GM18508 (cell line): ENCODE measurements at regions not wholly inside any gene's neighbourhood (a gene's known extent, or its start where the extent isn't known, plus 50 kb on each side); places are given as distances from the start of the nearest gene placed in this dataset.
"Not testable (repeated sequence)": the region's sequence is repeated elsewhere in the genome, so short reads cannot be mapped to it uniquely, and the experiment has no call there.

ENCODE experiments used
- ATAC-seq: cut with Tn5 transposase; IDR thresholded peaks from one replicate; pipeline ENCODE4 v1.9.1; 2021; ENCODE audit warnings: moderate number of reproducible peaks; ENCODE audit not compliant: insufficient read depth, unreplicated experiment

DNA sequence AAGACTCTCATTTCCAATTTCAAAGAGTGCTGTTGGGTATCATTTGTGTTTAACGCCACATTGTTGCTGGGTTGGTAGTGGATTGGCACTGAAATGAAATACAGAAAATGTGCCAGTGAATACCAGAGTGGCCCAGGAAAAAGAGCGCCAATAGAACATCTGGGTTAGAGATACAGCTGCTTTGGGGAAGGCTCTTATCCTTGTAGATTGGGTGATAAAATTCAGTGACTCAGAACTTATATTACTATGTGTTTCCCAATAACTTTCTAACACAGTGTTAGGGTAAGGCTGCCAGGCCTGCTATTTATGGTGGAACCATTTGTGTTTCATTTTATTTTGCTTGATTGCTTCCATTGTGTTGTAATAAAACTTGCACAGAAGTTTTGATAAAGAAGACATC is 168.2 kb upstream of the SSTR1 start:
- no peak for ATAC-seq

DNA sequence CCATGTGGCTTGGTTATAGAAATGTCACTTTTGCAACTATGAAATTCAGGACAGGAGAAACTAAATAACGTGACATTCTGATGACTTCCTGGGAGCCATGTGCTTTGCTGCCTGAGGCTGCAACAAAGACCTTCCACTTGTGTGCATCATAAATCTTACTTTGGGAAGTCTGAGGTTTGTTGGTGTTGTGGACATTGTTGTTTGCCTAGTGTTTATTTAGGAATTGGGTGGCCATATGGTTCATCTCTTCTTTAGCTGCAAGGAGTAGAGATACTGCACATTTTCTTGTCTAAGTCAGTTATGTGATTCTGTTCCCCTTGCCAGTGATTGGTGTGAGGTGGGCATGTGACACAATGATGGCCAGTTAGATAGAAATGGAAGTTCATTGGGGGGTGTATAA is 167.3 kb upstream of the SSTR1 start:
- ATAC-seq, result no peak

DNA sequence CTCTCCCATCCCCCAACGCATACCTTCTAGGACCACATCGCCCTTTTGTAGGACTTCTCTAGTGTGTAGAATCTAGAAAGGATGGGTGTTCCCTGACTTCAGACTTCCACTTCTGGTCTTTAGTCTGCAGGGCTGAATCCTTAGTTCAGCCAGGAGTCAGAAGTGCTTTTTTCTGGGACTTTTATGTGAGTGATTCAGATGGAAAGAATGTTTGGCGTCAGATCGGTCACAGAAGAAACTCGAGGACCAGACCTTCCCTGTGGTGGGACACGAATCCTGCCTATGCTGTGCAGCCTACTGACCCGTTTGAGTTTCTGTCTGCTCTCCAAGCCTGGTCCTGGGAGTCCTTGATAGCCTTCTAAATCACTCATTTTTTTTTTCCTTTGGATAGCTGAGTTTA is 165.4 kb upstream of the SSTR1 start:
- ATAC-seq, result no peak

DNA sequence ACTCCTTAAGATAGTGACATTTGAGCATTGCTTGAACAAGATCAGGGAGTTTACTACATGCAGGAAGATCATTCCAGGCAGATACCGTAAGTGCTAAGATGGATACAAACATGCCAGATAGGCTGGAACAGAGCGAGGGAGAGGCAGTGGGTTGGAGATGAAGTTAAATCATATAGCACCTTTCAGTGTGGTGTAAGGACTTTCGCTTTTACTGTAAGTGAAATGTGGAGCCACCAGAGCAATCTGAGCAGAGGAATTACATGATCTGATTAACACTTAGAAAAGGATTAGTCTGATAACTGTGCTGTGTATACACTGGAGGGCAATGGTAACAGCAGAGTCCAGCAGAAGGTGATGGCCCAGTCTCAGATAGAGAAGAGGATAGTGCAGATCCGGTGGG is 163.0 kb upstream of the SSTR1 start:
- no peak for ATAC-seq

DNA sequence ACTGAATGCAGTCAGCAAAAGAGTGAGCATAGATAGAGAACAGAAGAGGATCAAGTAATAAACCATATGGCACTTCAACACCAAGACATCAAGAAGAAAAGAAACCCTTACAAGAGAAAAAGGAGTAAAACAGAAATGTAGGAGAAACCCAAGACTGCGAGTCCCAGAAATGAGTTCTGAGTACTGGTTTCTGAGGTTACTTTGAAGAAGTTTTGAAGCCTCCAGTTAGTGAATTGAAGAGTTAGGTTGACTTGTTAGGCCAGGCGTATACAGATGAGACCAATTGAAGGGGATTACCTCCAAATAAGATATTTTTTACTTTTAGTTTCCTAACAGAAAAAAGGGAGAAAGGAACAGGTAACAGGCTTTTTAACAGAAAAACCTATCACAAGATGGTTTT is 162.2 kb upstream of the SSTR1 start:
- ATAC-seq, result no peak

DNA sequence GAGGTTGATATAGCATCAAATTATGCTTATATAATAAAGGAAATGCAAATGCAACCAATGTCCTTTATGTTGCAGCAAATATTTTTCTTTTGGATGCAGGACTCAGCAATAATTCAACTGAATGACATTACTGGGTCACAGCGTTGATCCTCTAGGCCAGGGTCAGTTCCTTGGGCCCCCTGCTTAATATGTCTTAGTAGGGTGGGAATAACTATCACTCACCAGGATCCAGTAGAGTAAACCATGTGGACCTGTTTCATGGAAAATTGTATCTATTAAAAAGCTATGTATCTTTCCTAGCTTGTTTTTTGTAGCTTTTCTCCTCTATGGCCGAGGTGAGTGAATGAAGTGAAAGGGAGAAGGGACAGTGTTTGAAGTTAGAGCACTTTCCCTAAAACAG is 161.5 kb upstream of the SSTR1 start:
- no peak for ATAC-seq

DNA sequence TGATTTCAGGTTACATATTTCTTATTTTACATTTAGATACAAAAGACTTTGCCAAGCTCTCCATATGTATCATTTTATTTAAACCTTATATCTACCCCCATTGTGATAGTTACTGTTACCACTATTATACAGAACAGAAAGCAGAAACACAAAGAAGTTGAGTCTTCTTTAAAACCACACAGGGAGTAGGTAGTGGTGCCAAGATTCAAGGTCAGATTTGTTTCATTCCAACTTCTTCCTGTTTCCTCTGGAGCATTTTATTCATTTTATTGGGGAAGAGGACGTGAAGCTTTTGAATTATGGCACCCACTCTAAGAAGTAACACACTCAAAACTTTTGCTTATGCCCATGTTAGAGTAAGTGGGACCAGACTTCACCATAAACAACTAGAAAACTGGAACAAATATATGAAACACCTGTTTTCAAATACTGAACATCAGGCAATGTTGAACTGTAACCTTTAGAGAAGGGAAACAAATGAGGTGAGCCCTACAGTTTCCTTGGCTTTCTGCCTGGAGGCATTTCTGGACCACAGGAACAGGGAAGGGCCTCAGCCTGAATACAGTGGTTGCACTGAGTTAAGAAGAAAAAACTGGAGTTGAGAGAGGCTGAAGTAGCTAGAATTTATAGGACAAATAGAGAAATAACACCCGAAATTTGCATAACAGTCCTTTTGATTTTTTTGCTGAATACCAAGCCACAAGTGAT is 160.4 kb upstream of the SSTR1 start:
- ATAC-seq, result no peak

DNA sequence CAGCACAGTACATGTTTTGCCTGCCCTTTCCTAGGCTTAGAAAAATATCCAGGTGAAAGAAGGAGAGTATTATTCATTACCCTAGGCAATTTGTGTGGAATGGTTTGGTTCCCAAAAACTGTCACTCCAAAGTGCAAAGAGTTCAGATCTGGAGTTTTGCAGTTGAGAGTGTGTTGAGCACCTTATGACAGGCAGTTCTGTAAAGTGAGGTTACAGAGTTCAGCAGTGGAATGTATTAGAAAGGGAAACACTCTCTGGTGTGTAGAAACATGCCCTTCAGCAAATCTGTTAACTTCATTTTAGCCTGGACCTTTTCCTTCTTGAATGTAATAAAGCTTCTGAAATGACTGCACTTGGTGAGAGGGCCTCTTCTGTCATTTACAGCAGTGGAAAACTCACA is 154.0 kb upstream of the SSTR1 start:
- no peak for ATAC-seq

DNA sequence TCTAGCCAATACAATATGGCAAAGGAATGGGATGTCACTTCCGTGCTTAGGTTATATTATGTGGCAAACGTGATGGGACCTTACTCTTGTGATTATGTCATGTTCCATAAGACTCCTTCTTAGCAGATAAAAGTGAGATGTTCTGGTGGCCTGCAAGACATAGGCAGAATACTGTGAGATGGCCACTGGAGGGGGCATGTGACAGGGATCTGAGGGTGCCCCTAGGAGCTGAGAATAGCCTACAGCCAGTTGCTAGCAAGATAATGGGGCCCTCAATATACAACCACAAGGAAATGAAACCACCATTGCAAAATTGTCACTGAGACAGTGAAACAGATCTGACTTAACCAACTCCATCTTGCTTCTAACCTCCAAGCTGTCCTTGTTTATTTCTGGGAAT is 151.4 kb upstream of the SSTR1 start:
- no peak for ATAC-seq

DNA sequence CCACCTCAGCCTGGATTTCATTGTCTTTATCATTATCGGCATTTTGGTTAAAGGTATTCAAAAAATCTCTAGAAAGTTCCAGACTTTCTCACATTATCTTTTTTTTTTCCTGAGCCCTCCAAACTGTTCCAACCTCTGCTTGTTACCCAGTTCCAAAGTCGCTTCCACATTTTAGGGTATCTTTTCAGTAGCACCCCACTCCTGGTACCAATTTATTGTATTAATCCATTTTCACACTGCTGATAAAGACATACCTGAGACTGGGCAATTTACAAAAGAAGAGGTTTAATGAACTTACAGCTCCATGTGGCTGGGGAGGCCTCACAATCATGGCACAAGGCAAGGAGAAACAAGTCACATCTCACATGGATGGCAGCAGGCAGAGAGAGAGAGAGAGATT is 145.5 kb upstream of the SSTR1 start:
- ATAC-seq, result not testable (repeated sequence)

DNA sequence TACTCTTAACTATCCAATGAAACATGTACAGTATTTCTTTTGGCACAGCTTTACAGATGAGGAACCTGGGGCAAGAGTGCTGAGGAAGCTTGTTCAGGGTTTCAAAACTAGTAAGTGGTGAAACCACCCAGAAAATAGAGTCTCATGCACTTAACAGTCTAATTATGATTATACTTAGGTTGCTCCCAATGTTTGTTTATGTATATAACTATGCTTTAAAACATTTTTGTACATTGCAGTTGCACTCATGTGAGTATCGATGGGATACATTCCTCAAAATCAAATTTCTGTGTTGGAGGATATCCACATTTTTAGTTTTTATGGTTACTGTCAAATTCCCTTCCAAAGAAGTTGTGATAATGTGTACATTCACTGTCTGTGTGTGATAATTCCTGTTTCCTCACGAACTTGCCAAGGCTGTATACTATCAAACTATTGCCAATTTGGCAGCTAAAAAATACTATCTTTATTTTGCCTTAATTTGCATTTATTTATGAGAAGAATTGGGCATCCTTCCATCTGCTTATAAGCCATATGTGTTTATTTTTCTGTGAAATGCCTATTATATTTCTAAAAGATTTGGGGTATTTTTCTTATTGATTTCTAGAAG is 143.9 kb upstream of the SSTR1 start:
- ATAC-seq, result no peak

DNA sequence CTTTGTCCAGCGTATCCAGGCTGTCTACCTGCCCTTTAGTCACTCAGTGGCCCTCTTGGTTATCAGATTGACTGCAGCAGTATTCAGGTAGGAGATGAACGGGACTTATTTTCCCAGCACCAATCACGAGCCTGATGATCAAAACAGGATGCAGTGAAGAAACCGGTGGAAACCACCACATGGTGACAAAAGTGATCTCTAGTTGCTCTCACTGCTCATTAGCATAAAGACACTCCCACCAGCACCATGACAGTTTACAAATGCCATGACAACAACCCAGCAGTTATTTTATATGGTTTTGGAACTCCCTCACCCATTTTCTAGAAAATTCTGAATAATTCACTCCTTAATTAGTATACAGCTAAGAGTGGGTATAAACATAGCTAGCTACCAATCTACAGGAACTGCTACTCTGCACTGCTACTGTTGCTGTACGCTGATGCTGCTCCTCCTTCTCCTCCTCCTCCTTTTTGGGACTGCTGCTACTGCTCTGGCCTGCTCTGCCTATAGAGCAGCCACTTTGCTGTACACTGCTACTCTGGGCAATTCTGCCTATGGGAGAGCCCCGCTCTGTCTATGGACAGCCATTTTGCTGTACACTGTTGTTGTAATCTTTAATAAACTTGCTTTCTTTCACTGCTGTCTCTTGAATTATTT is 142.5 kb upstream of the SSTR1 start:
- ATAC-seq, result peak; percentile 72

DNA sequence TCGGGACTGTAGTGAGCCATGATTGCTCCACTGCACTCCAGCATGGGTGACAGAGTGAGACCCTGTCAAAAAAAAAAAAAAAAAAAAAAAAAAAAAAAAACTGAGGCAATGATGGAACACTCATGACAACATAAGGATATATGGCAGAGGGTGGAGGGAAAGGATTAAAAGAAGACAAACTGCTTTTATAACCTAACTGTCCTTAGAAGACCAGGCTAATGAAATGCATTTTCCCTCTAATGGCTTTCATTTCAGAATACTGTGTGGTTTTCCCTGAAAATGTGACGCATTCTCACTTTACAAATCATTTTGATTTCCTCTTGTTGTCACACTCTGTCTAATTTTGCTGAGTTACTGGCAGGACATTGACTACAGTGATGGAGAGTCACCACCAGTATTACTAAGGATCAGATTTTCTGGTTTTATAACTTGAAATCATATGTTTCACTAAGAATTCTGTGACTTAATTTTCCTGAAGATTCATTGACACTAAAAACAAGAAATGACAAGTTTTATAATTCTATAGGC is 137.6 kb upstream of the SSTR1 start:
- no peak for ATAC-seq

DNA sequence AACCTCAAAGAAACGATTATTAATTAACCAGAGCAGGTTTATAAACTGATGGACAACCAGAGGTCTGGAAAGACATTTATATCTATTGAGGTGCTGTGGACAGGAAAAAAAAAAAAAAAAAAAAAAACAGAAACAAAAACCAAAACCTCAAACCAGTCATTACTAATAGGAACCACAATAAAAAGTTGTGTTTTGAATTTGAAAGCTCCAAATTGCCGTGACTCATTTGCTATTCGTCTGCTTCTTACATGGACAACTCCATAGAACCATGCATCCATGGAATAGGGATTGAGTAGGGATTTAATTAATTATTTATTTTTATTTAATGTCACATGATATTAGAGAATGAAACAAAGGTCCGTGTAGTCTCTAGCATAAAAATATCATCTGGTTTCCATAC is 134.1 kb upstream of the SSTR1 start:
- ATAC-seq, result no peak

DNA sequence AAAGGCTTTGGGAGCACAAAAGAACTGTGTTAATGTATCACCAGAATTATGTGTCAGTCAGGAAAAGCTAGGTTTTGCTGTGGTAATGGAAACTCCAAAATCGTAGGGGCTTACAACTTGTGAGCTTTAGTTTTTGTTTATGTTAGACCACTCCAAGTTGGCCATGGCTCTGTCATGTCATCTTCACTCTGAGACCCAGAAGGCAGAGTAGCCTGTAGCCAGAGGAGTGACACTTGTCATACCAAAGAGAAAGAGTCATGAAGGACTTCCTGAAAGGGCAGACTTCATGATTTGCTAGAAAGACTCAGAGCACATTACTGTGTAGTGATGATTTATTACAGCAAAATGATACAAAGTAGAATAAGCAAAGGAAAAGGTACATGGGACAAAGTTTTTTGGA is 133.6 kb upstream of the SSTR1 start:
- ATAC-seq, result no peak

DNA sequence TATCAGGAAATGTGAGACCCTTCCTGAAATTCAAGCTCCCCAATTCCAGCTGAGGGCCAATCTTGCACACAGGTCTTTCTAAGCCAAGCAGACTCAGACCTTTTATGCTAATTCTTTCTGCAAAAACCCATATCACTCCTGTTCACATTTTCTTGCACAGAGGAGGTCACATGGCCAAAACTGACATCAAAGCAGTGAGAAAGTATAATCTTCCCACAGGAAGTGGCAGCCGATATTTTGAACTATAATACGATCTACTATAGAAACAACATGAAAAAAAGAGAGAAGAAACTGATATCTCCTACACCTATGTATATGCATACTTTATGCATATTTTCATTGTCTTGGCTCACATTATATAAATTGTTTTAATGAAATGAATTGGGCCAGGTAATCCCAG is 132.9 kb upstream of the SSTR1 start:
- no peak for ATAC-seq

DNA sequence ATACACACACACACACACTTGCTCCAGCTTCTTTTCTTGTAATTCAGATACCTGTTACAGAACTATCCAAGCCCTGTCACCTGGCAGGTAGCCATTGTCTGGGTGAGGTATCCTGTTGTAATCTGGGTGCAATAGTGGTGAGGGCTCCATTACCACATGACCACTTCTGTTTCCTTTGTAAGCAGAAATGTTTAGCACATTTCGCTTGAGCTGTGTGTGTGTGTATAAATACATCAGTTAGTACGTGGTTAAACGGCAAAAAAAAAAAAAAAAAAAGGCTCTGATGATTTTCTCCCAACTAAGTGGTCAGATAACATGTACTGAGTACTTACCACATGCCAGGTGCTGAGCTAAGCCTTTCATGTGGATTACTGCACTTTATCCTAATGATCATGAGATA is 129.3 kb upstream of the SSTR1 start:
- no peak for ATAC-seq

DNA sequence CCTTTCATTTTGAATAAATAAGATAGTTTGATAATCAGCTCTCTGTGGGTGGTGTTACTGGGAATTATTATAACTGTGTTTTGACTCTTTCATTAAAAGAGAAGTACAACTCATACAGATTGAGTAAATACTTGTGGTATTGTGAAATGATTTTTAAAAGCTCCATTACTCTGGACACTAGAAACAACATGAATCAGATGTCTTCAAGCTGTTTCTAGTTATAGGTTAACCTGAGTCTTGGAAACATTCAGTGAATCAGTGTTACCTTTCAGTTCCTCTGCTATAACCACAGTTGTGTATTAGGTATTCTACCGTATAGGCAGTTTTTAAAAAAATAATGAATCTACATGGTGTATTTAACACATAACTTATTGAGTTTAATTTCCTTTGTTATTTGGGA is 128.4 kb upstream of the SSTR1 start:
- peak; percentile 94 for ATAC-seq

DNA sequence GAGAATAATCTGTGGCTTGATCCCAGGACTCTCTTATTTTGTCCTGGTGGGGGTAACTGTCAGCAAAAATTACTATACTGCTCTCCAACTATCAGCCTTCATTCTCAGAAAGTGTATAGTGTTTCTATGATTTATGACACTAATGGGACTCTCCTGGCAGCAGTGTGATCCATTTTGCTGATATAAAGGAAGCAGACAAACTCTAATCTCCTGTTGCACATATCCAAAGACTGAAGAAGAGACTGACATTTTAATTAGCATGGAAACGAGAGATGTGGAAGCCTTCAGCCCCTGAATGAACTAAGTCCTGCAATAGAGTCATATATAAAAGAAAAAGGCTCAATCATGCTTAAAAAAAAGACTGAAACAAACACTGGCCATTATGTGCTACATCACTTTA is 127.8 kb upstream of the SSTR1 start:
- no peak for ATAC-seq

DNA sequence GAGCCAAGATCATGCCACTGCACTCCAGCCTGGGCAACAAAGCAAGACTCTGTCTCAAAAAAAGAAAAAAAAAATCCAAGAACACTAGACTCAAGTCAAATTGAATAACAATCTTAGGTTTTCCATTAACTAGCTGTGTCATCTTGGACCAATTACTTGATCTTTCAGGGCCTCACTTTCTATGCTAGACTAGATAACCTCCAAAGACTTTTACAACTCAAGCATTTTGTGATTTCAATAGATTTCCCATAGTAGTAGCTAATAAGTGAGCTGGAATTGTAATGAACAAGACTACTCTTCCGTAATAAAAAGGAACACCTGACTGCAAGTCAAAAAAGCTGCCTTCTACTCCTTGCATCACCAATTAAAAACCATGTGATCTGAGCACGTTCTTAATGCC is 127.0 kb upstream of the SSTR1 start:
- no peak for ATAC-seq

DNA sequence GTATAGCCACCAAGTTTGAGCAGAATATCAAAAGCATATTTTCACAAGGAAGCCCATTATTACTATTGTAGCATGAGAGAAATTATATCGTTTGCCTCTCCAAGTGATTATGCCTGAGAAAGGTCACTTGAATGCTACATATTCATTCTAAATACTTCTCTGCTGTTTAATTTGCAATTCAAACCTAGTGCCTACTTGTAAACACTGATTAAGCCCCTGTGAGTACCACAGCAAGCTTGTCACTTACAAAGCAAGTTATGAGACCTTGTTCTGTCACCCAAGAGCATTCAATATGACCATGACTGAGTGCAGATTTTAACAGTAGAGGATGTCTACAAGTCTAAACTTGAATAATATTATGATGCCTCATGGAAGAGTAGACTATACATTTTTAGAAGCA is 124.7 kb upstream of the SSTR1 start:
- no peak for ATAC-seq

DNA sequence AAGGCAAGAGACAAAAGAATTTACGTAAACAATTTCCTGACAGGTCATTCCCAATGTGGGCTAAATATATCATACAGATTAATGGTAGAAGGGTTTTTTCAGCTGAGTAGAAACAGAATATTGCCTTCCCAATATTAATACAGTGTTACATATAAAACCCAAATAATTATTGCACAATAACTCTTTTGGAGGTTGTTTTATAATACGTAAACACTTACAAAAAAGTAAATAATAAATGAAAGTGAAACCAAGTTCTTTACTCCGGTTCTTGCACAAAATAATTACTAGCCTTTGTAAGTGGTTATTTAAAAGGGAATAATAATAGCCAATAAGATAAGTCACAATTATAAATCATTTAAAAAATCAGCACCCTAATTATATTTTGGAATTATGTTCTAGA is 118.6 kb upstream of the SSTR1 start:
- no peak for ATAC-seq
